Erythroblast (primary cell): ENCODE measurements at regions not wholly inside any gene's neighbourhood (a gene's known extent, or its start where the extent isn't known, plus 50 kb on each side); places are given as distances from the start of the nearest gene placed in this dataset.

ENCODE experiments used
- GATA1 ChIP-seq: IDR thresholded peaks from 2 replicates; pipeline ENCODE4 v1.6.1; 2011; ENCODE audit warnings: low read depth, mild to moderate bottlenecking, control low read depth, low read length, moderate library complexity
- POLR2A ChIP-seq: IDR thresholded peaks from 2 replicates; pipeline ENCODE4 v1.6.1; 2011; ENCODE audit warnings: mild to moderate bottlenecking, low read length

- TF ChIP-seq POLR2A (no peak), GATA1 (no peak)
These were observed 76.9 kb upstream of the RPS23 start for GRCh38 chr5:82355053-82355452.
